ENCODE measurements at regions not wholly inside any gene's neighbourhood (a gene's known extent, or its start where the extent isn't known, plus 50 kb on each side); places are given as distances from the start of the nearest gene placed in this dataset.

DNA sequence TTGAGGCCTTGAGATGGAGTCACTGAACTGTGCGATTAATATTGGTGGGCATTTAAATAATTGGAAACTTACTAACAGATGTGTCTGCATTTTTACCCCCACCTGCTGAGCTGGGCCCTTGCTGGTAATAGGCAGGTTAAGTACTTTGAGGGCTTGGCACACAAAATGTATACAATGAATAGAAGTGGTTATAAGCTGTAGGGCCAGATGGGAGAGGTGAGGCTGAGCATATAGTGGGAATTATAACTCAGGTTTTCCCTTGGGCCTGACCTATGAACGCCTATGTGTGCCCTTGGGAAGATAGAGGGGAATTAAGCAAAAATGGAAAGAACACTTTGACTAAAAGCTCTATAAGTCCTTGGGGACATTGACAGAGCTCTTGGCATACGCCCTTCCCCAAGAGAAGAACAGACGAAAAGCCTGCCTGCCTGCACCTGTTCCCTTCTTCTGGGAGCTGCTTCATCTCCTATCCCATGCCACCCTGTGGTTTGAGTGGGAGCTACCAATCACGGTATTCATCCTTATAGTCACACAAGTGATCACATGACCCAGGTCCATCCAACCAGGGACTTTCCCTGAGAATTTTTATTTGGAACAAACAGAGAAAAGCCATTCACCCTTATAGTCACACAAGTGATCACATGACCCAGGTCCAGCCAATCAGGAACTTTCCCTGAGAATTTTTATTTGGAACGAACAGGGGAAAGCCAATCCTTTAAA lies 260.7 kb upstream of the CSF3R start:
- DNase-seq (ENCODE audit: low read depth in 2 of 2): no peak

DNA sequence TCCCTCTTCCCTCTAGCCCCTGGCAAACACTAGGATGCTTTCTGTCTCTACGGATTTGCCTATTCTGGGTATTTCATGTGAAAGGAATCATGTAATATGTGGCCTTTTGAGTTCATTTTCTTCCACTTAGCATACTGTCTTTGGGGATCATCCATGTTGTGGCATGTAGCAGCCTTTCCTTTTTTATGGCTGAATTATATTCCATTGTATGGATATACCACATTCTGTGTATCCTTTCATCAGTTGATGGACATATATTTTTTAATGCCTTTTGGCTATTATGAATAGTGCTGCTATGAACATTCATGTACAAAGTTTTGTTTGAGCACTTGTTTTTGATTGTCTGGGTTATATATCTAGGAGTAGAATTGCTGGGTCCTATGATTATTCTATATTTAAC lies 258.4 kb upstream of the CSF3R start:
- DNase-seq (ENCODE audit: low read depth in 2 of 2): no peak

DNA sequence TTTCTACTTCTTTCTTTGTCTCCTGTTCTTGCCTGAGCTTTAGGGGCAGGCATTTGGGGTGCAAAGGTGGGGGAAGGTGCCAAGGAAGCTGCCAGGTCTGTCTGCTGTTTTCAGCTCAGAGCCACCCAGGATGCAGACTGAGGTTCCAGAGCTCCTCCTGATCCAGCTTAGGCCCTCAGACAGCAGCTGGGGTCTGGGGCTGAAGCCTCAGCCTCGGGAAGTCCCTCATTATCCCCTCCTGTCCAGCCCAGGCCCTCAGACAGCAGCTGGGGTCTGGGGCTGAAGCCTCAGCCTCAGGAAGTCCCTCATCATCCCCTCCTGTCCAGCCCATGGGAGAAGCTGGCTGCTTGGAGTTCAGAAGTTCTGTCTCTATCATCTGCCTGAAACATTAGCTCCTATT lies 257.7 kb upstream of the CSF3R start:
- DNase-seq (ENCODE audit: low read depth in 2 of 2): no peak

DNA sequence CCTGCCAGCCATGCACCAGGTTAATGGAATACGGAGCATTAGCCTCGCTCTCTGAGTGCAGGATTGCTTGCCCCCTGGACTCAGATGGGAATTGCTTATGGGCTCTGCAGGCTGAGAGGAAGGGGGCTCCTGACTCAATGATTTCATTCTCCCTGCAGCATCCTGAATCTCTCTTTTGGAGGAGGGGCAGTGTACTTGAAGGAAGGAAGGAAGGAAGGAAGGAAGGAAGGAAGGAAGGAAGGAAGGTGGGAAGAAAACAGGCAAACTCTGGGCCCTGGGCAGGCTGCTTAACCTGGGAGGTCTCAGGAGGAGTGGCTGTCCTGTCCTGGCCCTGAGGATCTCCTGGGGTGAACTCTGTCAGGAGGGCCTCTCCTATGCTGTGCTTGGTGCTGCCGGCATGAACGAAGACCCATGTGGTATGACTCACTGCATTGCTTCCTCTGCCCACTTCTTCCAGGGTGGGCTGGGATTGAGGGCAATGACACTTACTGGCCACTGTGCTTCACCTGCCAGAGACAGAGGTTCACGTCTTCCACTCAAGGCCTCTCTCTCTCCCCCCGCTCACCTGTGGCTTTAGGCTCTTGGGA lies 257.1 kb upstream of the CSF3R start:
- DNase-seq (ENCODE audit: low read depth in 2 of 2): no peak

DNA sequence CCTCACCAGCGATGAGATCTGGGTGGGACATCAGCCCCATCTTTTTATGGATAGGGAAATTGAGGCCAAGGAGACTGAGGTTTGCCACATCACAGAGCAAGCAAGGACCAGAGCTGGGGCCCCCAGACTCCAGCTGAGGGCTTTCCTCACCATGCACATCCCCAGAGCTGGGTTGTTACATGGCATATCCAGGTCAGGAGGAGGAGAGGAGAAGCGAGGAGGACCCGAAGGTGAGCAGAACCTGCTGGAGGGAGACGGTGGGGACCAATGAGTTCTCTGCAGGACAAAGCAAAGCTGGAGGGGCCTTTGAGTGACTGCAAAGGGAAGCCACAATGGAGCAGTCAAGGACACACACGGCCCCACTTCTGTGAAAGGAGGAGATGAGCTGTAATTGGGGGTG lies 255.5 kb upstream of the CSF3R start:
- DNase-seq (ENCODE audit: low read depth in 2 of 2): no peak

DNA sequence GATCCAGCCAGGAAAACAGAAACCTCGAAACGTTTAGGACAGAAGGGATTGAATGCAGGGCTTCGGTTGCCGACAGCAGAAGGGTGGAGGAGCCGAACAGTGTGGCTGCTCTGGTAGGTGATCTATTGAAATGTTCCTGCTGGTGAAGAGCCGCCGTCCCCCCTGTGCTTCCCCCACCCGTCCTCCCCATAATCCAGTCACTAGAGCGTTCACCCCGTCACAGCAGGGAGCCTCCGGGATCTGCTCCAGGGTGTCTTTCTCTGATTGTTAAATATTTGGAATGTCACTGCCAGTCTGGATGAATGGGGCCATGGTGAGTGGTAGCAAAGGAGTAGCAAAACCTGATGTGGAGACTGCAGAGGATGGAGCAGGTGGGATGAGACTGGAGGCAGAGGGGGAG lies 255.1 kb upstream of the CSF3R start:
- no peak for DNase-seq (ENCODE audit: low read depth in 2 of 2)

DNA sequence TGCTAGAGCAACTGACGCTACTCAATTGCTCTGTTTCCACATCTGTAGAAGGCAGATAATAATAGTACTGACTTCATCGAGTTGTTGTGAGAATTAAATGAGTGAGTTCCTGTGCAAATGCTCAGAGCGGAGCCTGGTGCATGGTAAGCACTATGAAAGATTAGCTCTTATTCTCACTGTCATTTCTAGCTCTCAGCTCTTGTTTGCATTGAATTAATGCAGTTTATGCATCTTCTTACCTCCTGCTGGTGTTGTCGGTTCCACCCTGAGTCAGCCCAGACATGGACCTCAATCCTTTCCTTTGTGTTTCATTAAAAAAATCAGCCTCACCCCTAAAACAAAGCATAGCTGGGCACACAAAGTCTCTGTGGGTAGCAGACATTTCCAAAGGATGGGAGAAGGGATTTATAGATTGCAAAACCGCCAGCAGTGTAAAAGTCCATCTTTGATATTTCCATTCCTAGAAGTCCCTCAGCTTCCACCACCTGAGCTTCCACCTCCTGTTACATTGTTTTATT lies 254.4 kb upstream of the CSF3R start:
- no peak for DNase-seq (ENCODE audit: low read depth in 2 of 2)

DNA sequence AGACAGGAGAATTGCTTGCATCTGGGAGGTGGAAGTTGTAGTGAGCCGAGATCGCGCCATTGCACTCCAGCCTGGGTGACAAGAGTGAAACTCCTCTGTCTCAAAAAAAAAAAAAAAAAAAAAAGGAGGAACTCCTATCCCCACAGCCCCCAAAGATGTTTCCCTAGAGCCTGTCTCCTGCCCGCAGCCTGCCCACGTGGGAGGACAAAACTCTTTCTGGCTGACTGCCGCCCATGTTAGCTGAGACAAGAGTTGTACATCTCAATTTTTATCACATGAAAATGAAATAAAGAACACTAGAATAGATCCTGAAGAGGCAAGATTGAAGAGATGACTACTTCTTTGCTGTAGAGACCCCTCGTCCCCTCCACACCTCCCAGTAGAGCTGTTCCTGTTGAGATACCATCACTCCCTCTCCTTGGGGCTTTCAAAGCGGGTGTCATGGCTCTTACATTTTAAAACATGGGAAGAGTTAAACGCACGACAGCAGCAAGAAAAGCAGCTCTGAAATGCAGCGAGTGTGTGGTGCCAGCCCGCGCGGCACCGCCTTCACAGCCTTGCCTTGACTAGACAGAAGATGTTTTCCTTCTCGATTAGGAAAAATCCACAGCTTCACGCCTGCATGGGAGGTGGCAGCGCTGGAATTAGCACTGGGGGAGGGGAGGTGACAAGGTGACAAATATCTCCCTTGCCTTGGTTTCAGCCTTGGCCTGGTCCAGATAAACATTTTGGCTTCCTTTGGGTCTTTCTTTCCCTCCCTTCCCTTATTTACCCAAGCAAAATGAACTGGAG lies 253.4 kb upstream of the CSF3R start:
- DNase-seq (ENCODE audit: low read depth in 2 of 2): no peak

DNA sequence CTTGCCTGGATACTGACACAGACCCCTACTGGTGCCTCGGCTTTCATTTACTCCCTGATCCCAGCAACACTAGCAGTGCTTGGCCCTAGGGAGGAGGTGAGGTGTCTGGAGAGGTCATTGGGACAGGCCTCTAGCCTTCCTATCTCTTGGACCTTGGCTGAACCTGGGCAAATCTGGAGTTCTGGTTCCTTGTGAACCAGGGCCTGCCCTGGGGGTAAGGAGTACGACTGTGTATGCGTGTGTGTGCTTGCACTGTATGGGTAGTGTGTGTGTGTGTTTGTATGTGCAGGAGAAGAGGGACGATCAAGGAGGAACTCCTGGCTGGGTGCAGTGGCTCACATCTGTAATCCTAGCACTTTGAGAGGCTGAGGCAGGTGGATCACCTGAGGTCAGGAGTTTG lies 252.7 kb upstream of the CSF3R start:
- no peak for DNase-seq (ENCODE audit: low read depth in 2 of 2)

DNA sequence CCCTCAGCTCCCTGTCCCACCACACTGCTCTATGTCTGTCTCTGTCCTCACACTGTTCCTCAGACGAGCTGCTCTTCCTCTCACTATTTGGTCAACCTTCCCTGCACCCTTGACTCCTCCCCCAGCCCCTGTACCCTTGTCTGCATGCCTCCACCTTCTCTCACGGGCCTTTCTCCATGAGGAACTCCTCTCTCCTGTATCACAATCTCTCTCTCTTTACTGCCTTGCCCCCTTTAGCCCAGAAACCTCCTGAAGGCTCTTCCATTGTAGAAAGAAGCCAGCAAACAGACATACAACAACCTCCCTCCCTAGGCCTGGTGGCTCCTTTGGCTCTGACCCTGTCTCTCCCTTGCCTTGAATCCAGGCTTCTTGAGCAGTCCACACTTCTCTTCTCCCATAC lies 251.6 kb upstream of the CSF3R start:
- DNase-seq (ENCODE audit: low read depth in 2 of 2): no peak

DNA sequence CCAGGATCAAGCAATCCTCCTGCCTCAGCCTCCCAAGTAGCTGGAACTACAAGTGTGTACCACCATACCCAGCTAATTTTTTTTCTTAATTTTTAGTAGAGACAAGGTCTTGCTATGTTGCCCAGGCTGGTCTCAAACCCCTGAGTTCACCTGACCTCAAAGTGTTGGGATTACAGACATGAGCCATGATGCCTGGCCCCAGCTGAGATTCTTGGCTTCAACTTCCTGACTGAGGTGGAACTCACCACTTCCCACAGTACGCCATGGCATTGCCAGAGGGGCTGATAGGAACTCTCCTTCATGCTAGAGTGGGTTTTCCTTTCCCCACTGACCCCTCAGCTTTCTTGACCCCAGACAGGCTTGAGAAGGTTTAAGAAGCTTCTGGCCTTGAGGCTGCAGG lies 251.0 kb upstream of the CSF3R start:
- no peak for DNase-seq (ENCODE audit: low read depth in 2 of 2)

DNA sequence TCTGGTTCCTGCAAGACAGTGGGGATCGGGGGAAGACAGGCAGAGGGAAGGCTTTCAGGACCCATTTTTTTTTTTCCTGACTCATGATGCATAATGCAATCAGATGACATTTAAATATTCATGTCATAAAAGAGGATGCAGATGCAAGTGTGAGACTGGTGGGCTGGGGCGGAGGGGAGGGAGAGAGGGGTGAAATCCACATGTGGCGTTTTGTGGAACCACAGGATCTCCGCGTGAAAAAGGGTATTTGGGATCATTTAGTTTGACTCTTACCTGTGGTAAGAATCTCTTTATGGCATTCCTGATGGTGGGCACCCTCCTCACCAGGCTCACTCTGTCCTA lies 249.3 kb upstream of the CSF3R start:
- DNase-seq (ENCODE audit: low read depth in 2 of 2): no peak

DNA sequence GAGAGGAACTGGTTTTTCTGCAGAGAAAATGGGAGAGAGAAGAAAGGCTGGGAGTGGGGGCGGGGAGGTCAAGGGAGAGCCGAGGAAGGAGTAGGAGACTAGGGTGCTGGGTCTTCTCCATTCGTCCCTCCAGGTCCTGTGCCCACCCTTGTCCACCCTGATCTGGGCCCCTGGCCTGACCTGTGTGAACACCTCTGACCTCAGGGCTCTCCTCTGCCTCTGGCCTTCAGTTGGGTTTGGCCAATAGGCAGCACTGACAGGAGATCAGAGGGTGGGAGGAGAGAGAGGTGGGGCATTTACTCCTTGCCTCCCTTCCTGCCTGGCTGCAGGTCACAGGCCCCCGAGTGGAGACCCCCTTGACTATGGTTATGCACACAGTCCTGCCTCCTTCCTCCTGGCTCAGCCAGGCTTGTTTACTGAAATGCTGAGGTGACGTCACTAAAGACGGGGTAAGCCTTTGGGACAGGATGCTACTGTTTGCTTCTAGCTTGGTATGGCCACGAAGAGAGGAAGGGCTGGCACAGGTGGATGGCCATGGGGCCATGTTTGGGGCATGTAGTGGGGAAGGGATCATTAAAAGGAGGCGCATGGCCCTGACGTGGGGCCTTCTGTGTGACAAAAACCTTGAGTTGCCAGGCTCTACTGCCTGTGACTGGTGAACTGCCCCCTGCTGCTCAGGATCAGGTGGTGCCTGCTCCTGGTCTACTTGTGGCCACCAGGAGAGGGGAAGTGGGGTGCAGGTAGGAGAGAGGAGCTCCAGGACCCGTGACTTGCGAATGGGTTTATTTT lies 248.7 kb upstream of the CSF3R start:
- no peak for DNase-seq (ENCODE audit: low read depth in 2 of 2)

DNA sequence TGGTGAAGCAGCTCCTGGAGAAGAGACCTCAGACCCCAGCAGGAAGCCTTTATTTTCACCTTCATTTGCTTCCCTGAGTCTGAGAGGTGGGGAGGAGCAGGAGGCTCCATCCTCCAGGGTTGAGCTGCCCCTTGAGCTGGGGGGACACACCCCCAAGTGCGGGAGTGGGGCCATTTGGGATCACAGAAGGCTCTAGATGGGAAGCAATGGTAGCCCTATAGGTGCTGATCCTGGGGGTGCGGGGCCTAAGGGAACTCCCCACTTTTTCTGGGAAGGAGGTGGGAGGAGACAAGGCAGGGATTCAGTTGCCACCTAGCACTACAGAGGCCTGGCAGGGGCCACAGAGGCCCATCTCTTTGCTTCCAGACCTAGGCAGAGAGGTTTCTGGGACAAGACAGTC lies 247.9 kb upstream of the CSF3R start:
- no peak for DNase-seq (ENCODE audit: low read depth in 2 of 2)

DNA sequence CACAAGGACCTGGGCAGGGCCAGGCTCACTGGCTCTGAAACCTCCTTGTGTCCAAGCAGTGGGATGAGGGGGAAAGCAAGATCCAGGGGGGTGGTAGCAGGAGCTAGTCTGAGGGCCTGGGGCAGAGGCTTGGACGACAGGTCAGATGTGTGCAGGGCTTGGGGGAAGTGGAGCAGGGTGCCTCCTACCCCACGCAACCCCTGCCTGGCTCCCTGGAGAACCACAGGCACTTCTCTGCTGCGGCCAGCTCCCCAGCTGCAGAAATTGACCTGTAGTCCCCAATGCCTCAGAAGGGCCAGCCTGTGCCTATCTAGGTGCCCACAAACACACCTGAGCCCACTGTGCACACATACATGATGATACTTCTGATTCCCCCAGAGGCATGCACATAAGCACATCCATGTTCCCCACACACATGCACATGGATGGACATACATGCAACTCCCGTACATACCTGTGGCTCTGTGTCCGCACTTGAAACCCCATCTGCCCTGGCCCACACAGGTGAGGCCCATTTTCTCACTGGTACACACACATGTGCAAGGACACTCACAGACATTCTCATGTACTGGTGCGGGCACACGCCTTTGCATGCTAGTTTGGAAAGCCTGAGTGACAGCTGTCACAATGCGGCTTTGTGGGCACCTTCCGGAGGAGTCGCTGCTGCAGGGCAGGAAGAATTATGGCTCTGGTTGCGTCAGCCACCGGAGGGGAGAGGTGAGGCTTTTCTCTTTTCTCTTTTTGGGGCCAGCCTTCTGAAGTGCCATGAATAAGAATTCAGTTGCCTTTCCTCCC lies 247.2 kb upstream of the CSF3R start:
- DNase-seq (ENCODE audit: low read depth in 2 of 2): no peak

DNA sequence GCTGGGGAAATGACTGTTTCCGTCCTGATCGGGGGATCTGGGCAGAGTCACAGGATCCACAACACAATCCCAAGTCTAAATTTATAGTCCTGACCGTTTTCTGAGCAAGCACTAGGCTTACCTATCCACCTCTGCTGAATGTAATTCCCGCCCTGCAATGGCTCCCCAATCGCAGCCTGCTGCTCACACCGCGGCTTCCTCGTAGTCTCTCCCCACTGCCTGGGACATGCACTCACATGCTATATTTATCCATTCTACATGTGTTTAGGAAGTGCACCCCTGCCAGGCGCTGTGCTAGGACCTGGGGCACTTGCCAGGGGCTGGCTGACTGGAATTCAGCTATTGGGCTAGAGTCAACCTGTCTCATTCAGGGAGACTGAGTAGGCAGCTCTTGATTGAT lies 246.6 kb upstream of the CSF3R start:
- no peak for DNase-seq (ENCODE audit: low read depth in 2 of 2)

DNA sequence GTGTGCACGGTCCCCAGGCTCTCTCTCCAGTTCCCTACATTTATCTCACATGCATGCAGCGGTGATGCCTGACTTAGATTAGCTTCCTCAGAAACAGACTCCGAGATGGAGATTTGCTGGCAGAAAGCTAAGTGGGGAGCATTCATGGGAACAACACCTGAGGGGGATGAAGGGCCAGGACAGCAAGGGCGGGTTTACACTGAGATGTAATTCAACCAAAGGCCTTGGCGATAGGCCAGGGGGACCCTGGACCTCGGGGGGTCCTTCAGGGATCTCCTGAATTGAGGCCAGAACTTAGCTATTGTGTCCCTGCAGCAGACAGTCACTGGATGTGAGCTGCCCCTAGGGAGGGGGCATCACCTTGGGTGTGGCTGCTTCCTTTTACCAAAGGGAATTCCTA lies 246.1 kb upstream of the CSF3R start:
- no peak for DNase-seq (ENCODE audit: low read depth in 2 of 2)

DNA sequence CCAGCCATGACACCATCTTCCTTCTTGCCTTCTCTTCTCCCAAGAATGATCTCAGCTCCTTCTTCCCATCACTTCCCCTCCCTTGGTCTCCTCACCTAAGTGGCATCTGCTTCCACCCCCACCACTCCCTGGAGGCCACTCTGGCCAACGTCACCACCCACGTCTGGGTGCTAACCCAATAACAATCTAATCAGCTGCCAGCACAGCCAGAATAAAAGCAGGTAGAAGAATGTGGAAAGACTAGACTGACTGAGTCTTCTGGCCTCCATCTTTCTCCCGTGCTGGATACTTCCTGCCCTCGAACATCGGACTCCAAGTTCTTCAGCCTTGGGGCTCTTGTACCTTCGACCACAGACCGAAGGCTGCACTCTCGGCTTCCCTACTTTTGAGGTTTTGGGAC lies 245.3 kb upstream of the CSF3R start:
- DNase-seq (ENCODE audit: low read depth in 2 of 2): no peak

DNA sequence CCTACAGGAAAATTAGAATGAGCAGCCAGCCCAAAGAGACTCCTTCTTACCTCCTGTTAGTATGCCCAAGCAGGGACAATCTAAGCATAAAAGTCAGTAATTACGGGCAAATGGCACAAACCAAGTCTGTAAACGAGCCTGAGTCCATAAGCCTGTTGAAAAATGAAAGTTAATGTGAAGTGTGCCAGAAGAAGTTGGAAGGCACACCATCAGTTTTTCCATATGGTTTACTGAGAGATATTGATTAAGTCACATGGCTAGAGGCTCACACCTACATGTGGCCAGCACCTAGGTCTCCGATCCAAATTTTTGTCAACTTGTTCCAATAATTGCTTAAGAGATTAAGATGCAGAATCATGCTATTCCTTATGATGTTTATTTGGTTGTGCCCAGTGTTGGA lies 242.4 kb upstream of the CSF3R start:
- no peak for DNase-seq (ENCODE audit: low read depth in 2 of 2)

DNA sequence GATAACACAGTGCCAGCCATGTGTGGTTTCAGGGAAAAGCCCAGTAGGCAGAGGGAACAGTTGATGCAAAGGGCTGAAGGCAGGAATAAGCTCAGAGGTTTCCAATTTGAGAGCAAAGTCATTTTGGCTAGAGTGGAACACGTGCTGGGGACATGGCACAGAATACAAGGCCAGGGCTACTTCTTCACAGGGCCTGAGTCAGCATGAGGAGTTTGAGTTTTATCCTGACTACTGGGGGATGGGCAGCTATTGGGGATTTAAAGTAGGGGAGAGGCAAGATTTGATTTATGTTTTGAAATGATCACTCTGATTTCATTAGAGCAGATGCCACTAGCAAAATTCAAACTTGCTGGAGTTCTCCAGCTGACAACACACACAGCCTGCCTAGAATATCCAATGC lies 241.1 kb upstream of the CSF3R start:
- DNase-seq (ENCODE audit: low read depth in 2 of 2): no peak

DNA sequence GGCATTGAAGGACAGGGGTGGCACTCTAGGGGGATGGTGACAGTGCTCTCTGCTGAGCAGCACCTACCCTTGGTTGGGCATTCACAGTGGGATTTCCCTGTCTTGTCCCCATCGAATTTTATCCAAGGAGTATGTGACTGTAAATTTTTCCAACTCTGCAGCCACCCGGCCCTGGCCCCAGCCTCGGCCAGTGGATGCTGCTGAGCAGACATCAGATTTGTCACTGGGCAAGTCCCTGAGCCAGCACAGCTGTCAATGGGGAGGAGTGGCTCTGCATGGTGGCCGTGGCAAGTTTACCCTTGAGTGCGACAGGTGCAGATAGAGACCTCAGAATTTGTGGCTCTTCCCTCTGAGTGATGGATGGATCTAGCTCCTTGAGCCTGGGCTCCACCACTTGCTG lies 240.2 kb upstream of the CSF3R start:
- DNase-seq (ENCODE audit: low read depth in 2 of 2): no peak

DNA sequence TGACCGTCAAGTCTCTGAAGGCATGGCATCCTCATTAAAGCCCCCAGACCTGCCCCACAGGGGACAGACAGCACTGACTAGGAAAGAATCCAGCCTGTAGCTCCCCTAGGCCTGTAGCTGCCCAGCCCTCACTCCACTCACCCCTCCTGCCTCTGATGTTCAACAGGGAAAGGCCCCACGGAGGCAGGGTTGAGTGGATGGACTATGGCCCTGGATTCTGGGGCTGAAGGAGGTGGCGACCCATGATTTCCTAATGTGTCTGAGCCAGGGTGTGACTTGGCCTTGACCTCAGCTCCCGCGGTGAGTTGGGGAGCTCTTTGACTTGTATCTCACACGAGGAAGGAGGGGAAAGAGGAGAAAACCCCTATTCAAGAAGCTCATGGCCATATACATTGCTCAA lies 238.5 kb upstream of the CSF3R start:
- no peak for DNase-seq (ENCODE audit: low read depth in 2 of 2)

All from stimulated activated CD8-positive, alpha-beta memory T cell treated with anti-CD3 and anti-CD28 coated beads, Interleukin-15, amount 100 ng/mL, for 4 hours (primary cell).